ENCODE measurements at regions not wholly inside any gene's neighbourhood (a gene's known extent, or its start where the extent isn't known, plus 50 kb on each side); places are given as distances from the start of the nearest gene placed in this dataset.

DNA sequence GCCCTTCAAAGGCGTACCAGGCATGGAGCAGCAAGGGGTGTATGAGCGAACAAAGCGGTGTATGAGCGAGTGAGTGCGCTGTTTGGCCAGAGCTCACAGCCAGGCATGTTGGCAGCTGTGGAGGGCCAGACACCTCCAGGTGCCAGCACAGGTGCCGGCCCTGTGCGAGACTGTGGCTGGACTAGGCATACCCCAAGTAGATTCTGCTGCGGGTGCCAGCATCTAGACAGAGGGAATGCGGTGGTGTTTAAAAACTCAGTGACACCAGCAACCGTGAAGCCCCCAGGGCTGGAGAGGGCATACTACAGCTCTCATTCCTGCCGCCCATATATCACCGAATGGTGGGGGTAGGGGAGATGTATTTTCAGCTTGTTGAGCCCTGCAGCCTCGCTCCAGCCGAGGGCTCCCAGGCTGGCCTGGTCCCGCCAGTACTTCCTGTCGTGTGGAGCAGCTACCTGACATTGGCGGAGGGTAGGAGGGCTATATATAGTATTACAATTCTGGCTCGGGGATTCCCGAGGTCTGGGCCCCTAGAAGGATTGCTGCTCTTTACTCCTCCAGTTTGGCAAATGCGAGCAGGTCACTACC, 1829.6 kb upstream of the NUDT12 start:
- TF ChIP-seq, protein P1, sequence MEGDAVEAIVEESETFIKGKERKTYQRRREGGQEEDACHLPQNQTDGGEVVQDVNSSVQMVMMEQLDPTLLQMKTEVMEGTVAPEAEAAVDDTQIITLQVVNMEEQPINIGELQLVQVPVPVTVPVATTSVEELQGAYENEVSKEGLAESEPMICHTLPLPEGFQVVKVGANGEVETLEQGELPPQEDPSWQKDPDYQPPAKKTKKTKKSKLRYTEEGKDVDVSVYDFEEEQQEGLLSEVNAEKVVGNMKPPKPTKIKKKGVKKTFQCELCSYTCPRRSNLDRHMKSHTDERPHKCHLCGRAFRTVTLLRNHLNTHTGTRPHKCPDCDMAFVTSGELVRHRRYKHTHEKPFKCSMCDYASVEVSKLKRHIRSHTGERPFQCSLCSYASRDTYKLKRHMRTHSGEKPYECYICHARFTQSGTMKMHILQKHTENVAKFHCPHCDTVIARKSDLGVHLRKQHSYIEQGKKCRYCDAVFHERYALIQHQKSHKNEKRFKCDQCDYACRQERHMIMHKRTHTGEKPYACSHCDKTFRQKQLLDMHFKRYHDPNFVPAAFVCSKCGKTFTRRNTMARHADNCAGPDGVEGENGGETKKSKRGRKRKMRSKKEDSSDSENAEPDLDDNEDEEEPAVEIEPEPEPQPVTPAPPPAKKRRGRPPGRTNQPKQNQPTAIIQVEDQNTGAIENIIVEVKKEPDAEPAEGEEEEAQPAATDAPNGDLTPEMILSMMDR (IDR thresholded peaks at IDR 0.05 in 2 of 3, conservative IDR thresholded peaks at IDR 0.05 in 1 of 3; ENCODE audit: borderline replicate concordance in 1 of 3, insufficient read depth in 1 of 3, low read depth in 2 of 3, low read length in 2 of 3), result no peak
- no peak for TF ChIP-seq ZNF274 (IDR thresholded peaks at IDR 0.05; ENCODE audit: low read depth, low read length)
- TF ChIP-seq SP1 (IDR thresholded peaks at IDR 0.05; ENCODE audit: low read depth), result no peak
- no peak for TF ChIP-seq SIN3A (IDR thresholded peaks at IDR 0.05; ENCODE audit: low read depth)
- no peak for TF ChIP-seq RAD21 (IDR thresholded peaks at IDR 0.05; ENCODE audit: low read depth)
- TF ChIP-seq EZH2phosphoT487 (IDR thresholded peaks at IDR 0.05; ENCODE audit: borderline replicate concordance), result no peak
- TF ChIP-seq, protein P2, sequence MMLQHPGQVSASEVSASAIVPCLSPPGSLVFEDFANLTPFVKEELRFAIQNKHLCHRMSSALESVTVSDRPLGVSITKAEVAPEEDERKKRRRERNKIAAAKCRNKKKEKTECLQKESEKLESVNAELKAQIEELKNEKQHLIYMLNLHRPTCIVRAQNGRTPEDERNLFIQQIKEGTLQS (IDR thresholded peaks at IDR 0.05), result no peak
- no peak for TF ChIP-seq YY1 (IDR thresholded peaks at IDR 0.05; ENCODE audit: extremely low read depth, insufficient replicate concordance, low read depth, low read length)
- TF ChIP-seq ZFX (IDR thresholded peaks at IDR 0.05), result no peak
- no peak for TF ChIP-seq POLR2A (IDR thresholded peaks at IDR 0.05; ENCODE audit: borderline replicate concordance, extremely low read depth, insufficient read depth, insufficient read length)

Measured in HCT116 (cell line).